ELF-1 (cell line): ENCODE measurements at regions not wholly inside any gene's neighbourhood (a gene's known extent, or its start where the extent isn't known, plus 50 kb on each side); places are given as distances from the start of the nearest gene placed in this dataset.

Source experiments
- DNase-seq: peaks from one replicate; pipeline ENCODE4 v3.0.0-alpha.2; 2016; ENCODE audit warnings: low read depth, low spot score

DNA sequence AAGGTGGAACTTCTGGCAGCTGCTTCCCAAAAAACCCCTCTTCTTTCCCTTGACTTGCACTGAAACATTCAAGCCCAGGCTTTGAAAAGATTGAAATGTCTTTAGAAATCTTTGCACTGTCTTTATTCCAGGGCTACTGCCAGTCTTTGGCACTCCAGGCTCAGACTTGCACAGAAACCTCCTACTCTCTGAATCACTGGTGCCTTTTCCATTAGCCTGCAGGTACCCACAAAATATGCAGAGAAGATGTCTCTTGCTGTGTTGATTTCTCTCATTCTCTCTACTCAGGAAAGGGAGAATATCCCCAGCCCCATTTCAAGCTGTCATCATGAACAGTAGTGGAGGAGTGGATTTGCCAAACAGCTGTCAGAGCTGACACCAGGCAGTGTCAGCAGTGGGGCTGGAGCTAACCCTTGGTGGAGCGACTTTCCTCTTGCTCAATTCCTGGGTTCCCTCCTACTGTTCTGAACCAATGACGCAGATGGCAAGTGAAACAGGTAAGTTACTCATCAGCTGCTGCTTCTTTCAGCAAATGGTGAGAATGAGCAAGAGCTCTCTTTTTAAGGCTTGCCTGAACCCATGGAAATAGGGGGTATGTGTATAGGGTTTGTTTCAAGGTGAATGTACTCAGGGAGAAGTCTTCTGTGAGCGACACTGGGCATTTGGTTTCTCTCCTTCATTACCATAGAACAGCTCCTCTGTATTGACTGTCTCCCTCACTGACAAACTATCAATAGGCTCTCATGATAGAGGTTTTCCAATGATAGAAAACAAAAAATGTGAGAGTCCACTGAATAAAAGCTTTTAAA is 362.4 kb downstream of the ADRA2A start:
- DNase-seq = no peak

DNA sequence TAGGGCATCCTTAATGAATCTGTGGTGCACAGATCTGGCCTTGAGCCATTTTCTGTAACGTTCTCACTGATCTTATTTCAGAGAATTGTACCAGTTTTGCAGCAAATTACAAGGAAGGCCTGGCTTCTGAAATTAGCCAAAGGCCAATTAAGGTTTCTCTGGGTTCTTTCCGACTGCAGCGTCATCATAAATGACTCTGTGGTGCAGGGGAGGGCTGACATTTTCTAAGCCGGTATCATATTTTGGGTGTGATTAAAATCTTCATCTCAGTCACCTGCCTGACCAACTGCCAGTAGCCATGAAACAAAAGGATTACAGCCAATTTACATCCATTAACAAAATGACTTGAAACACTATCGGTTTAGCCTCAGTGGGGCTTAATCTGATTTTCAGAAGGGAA is 363.7 kb downstream of the ADRA2A start:
- no peak for DNase-seq

DNA sequence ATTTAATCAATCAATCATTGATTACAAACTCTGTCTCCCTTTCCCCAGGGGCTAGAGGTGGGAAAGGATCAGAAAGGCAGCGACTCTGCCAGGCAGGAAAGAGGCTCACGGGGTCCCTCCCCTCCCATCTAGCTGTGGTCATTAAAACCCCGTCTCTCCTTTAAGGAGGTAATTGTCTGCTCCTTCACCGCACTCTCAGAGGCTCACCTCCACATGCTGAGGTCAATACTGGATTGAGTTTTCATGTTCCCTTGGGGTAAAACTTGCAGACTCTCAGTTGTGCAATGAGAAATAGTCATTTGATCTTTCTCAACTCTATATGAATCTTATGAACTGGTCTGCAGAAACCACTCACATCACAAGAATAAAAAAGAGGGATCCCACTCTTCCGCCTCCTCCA is 368.8 kb downstream of the ADRA2A start:
- DNase-seq = no peak

DNA sequence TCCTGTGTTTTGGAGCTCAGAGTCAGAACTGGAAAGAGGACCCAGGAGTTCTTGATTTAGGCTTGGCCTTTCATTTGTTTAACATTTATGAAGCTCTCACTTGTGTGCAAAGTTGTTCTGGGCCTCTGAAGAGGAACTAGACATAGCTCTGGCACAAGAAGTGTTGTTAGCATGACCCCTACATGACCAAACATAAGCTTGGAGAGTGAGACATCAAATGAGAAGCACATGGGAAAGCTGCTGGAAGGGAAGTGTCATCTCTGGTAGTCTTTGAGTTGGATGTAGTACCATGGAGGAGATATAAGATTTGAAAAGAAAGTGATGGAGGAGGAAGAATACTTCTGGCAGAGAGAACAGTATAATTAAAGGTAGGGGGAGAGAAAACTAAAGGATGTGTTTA is 370.1 kb downstream of the ADRA2A start:
- DNase-seq = no peak

DNA sequence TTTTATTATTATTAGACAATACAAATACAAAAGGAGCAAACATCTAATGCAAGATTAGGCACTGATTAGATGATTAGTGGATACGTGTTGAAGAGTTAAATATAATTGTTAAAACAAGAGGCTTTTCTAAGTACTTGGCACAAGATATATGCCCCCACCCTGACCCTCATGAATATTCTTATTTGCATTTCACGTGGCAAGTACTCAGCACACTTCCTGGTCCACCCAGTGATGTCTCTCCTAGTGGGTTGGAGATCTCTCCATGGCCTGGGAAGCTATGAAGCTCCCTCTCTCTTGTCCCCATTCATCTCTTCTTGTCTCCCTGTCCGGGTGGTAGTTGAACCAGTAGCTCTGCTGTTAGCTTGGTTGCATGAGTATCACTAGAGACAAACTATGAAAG is 375.3 kb downstream of the ADRA2A start:
- no peak for DNase-seq

DNA sequence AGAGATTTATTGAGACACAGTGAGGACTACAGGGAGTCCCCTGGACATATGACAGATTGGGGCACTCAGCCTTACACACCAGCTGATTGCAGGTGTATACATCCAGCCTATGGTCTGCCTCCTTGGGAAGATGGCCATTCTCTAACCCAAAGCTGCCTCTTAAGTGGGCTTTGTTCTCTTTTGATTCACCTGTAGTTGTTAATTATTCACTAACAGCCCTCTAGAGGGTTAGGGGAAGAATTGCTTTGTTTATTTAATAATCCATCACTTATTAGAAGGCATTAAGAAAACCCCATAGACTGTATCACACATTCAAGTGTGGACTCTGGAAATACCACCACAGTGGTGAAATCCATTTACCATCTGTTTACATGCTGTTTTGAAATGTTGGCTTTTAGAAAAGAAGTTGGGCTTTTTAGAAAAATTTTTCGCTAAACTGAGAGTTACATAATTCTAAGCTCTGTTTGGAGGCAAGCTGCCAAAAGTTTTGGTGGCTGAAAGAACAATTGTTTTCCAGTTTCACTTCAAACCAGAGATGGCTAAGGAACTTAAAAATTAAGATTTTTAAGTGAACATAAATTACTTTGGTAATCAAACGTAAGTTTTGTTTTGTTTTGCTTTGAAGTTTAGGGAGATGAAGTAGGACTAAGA is 379.1 kb downstream of the ADRA2A start:
- DNase-seq = no peak

DNA sequence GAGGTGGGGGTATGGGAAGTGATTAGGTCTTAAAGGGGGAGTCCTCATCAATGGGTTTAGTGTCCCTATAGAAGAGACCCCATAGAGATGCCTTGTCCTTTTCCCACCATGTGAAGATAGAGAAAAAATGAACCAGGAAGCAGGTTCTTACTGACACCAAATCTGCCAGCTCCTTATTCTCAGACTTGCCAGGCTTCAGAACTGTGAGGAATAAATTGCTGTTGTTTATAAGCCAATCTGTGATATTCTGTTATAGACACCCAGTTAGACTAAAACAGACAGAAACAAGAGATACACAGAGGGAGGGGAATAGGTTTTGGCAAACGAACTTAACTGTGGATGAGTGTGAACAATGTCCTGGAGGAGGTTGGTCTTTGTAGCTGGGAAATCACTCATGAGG is 381.4 kb downstream of the ADRA2A start:
- no peak for DNase-seq

DNA sequence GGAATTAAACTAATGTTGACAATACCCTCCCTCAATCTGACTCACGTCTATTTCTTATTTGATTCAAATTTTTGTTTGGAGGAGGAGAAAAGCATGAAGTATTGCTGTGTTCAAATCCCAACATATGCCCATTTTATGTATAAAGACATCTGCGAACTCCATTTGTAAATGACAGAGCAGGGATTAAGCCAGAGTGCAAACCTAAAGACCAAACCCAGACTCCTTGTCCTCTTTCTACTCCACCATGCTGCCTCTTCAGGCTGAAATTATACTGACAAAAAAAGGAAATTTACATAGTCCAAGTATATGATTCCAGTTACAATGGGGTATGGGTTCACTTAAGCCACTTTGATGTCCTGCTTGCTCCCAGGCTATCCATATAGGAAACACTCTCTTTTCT is 383.1 kb downstream of the ADRA2A start:
- DNase-seq = no peak

DNA sequence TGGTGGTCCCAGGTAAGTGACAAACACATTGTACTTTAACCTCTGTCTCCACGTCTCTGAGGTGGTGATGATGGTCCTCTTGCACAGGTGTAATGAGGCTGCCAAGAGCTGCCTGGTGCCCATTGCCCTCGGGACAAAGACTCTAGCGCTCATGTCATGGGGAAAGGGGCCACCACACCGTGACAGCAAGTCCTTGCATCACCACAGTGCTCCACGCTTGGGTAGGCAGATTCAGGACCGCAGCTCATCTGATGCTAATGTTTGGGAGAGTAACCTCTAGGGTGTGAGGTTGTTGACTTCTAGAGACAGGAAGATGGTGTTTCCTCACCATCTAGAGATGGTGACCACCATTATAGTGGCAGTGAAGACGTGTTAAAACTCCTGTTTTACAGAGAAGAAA is 395.6 kb downstream of the ADRA2A start:
- no peak for DNase-seq

DNA sequence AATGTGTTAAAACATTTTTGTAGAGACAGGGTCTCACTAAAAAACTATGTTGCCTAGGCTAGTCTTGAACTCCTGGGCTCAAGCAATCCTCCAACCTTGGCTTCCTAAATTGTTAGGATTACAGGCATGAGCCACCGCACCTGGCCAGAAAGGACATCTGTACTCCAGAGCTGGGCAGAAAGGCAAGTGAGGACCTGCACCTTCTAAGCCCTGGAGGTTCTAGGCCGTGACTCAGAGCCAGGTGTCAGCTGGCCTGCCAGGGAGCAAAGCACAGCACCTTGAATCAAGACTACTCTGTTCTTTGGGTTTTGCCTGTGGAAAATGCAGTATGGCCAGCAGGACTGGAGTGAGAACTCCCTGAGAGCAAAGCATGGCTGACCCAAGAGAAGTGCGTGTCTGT is 396.5 kb downstream of the ADRA2A start:
- DNase-seq = no peak

DNA sequence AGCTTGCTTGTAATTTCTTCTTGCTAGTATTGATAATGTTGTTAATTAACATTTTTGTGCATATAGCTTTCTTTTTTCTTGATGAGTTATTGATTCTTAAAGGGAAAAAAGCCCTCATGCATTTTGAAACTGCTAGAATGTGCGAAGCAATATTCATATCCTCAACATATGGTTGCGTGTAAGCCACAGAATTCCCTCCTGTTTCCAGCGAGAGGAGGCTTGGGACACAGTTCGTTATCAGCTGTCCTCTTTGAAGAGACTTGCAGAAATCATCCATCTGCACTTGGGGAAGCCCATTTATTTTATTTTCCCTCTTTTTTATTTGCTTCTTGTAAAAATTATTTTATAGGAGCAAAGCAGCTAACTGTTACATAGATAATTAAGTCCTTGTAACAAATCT is 398.0 kb downstream of the ADRA2A start:
- DNase-seq = no peak

DNA sequence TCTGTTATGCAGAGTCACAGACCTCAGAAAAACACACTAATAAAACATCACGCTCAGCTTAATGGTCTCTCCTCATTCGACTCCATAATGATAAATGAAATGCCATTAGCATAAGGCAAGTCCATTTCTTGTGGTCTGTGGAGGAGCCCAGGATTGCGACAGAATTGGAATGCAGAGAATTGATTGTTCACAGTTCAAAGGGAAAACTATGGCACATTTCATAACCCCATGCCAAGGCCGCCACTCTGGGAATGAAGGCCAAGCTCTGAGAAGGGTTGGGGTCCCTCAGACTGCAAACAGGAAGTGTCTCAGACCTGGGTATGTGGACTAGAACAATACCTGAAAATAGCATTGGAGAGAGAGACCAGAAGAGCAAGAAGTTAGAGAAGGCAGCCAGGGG is 398.9 kb downstream of the ADRA2A start:
- no peak for DNase-seq

DNA sequence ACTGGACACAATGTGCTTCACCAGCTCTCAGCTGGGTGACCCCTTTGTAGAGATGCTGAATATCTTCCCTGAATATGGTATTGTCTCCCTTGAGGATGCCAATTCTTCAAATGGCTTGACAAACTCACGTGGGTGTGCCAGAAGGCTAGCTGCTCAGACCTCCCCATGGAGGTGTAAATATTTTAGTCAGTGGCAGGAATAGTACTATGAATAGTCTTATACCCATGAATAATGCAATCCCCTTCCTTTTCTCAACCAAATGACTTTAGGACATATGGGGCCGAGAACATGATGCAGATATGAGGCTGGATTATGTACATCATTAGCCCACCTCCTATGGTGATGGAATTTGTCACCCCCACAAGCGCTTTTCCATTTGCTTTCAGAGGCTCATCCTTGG is 401.8 kb downstream of the ADRA2A start:
- DNase-seq = no peak

DNA sequence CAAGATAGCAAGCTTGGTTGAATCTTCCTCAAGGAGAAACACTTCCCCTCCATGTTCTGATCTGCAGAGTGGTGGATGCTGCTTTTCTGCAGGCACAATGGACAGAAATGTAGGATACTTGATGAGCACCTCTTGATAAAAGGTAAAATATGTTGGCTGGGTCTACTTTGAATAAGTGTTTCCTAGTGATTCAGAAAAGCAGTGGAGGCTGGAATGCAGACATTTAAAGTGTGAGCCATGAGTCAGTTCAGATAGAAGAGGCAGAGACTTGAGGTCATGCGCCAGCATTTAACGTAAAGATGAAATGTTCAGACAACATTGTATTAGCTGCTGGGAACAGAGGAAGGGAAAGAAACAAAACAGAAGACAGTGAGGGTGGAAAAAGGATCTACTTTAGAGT is 403.1 kb downstream of the ADRA2A start:
- DNase-seq = no peak

DNA sequence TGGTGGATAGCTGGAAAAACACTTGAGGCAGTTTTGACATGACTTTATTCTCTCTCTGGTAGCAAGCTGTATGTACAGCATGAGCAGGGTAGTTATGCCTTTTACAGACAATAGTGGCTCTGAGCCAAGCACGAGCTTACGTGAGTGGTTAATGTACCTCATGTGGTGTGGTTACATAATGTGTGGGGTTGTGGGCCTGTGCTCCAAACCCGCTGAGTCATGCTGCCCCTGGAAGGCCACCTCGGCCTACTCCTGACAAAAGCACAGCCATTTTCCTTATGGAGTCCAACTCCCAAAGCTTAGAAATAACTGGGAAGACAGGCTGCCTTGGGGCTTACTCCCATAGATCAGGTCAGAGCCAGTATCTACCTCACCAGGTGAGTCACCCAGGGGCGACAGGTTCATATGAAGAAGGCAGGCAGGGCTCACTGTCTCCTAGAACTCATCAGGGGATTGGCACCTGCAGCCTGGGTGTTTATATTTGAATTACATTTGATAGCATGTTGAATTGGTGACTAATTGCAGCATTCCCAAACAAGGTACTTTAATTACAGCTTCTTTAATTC is 404.5 kb downstream of the ADRA2A start:
- no peak for DNase-seq

DNA sequence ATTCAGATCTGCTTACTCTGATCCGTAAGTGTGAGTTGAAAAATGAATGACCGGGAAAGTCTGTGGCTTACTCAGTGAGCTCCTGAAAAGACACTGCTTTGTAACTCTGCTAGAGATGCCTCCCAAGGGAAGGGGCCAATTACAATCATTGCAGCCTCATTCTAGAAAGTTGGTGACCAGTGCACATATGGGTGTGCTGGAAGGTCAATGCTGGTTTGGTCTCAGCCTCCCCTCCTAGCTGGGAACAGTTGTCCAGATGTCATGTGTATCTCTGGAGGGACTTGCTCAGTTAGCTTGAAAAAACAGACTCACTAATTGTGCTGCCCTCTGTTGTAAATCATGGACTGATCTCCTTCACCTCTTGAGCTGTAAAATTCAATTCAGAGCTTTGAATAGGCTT is 405.0 kb downstream of the ADRA2A start:
- DNase-seq = no peak

DNA sequence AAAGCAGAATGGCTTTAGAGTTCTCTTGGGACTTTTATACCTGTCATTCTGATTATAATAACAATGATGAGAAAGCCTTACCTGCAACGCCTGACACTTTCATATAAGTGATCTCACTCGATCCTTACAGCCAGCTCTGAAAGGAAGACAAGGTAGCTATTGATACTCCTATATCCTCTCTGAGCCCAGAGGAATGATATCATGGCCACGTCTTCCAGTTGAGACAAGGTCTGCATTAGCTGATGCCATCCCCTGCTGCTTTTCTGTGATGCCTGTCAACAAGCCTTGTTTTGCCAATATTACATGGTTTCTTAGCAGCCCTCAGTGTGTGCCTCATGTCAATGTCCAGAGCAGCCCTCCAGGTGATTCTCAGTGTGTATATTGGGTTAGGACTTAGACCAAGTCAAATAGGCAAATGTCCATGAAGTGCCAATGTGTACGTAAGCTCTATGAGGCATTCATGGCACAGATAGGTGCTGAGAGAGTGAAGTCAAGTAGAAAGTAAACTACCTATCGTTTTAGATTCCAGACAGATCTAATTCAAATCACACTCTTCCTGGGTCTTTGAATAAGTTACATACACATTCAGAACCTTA is 405.9 kb downstream of the ADRA2A start:
- DNase-seq = no peak

DNA sequence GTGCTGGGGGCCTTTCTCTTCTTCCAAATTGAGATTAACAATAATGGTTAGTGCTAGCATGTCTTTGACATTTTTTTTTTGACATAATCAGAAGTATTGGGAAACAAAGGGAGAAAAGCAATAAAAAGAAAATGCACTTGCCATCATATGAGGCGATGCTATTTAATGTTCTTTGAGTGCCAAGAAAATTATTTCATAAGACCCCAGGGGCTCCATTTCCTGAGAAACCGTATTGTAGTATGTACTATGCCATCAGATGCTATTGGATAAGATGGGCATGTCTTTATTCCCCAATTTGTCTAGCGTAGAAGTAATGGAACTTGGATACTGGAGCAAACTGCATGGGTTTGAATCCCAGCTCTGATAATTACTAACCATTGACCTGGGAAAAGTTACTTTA is 408.9 kb downstream of the ADRA2A start:
- DNase-seq = no peak

DNA sequence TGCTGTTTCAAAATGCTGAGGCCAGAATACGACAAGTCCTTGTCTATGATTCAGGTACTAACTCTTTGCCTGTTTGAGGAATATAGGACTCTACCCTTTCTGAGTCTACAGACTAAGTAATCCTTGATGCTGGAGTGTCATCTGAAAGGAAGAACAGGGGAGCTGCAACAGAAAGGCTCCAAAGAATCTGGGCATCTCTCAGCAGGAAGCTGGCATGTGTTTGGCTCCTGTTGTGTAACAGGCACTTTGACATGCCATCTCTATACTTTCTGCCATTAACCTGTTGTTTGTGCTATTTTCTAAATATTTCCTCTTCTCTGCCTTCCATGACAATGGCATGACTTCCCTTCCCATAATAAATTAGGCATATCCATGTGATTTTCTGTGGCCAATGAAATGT is 409.5 kb downstream of the ADRA2A start:
- DNase-seq = no peak

DNA sequence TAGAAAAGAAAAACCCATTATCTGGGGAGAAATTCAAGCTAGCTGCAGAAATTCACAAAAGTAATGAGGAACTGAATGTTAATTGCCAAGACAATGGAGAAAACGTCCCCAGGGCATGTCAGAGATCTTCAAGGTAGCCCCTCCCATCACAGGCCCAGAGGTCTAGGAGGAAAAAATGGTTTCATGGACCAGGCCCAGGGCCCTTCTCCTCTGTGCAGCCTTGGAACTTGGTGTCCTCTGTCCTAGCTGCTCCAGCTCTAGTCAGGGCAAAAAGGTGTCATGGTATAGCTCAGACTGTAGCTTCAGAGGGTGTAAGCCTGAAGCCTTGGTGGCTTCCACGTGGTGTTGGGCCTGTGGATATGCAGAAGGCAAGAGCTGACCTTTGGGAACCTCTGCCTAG is 411.8 kb downstream of the ADRA2A start:
- DNase-seq = no peak

DNA sequence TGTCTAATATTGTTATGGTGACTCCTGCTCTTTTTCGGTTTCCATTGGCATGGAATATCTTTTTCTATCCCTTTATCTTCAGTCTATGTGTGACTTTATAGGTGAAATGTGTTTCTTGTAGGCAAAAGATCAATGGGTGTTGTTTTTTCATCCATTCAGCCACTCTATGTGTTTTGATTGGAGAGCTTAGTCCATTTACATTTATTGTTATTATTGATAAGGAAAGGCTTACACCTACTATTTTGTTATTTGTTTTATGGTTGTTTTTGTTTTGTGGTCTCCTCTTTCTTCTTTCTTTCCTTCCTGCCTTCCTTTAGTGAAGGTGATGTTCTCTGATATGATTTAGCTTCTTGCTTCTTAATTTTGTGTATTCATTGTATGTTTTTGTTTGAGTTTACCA is 414.3 kb downstream of the ADRA2A start:
- DNase-seq = no peak

DNA sequence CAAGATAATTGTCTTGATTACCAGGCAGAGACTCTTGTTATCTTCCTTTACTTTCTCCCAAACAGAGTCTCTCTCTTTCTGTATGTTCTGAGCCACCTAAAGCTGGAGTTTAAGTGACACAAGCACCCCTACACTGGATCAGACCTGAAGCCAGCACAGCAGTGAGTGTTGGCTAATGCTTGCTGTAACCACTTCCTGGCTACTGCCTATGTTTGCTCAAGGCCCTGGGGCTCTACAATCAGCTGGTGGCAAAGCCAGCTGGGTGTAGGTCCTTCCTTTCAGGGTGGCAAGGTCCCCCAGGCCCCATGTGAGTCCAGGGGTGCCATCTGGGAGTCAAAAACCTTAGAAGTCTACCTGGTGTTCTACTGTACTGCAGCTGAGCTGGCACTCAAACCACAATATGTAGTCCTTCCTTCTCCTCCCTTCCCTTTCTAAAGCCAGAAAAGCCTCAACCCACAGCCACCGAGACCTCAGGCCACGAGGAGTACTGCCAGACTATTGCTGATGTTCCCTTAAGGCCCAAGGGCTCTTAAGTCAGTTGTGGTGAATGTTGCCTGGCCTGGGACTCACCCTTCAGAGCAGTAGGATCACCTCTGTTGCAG is 416.3 kb downstream of the ADRA2A start:
- no peak for DNase-seq
